WERI-Rb-1 (cell line): ENCODE measurements at regions not wholly inside any gene's neighbourhood (a gene's known extent, or its start where the extent isn't known, plus 50 kb on each side); places are given as distances from the start of the nearest gene placed in this dataset.

Experiments
- DNase-seq: peaks from one replicate; pipeline ENCODE4 v3.0.0-alpha.2; 2020
- H3K27ac ChIP-seq: fragments of 250-450 bp; sonication (Bioruptor Pico); 2 replicates; pipeline ENCODE4 v1.5.1; 2020; ENCODE audit warnings: mild to moderate bottlenecking, moderate library complexity
- H3K27me3 ChIP-seq: fragments of 250-450 bp; sonication (Bioruptor Pico); 2 replicates; pipeline ENCODE4 v1.5.1; 2021; ENCODE audit warnings: mild to moderate bottlenecking, low read depth, moderate library complexity; ENCODE audit not compliant: insufficient read depth, severe bottlenecking
- H3K36me3 ChIP-seq: fragments of 250-450 bp; sonication (Bioruptor Pico); 2 replicates; pipeline ENCODE4 v1.5.1; 2020; ENCODE audit warnings: mild to moderate bottlenecking, moderate library complexity
- H3K4me3 ChIP-seq: 2 replicates; pipeline ENCODE4 v1.5.1; 2011; ENCODE audit warnings: low read depth, mild to moderate bottlenecking, control low read depth, low read length
- H3K9me3 ChIP-seq: fragments of 250-450 bp; sonication (Bioruptor Pico); 2 replicates; pipeline ENCODE4 v1.5.1; 2021; ENCODE audit warnings: mild to moderate bottlenecking, moderate library complexity; ENCODE audit not compliant: severe bottlenecking
- CTCF ChIP-seq: IDR thresholded peaks from 2 replicates; pipeline ENCODE4 v1.5.1; 2011; ENCODE audit warnings: low read depth, mild to moderate bottlenecking, control low read depth, inconsistent platforms, low read length

- Histone ChIP-seq H3K4me3 (no peak overlapping the region), H3K27ac (no peak overlapping the region), H3K36me3 (no peaks in the 10 kb centered on the region), H3K27me3 (peaks cover 8% of the 10 kb centered on the region), H3K9me3 (peaks cover 6% of the 10 kb centered on the region)
- no peak for DNase-seq
- no peak for TF ChIP-seq CTCF
Observed at GRCh38 chr16:13829697-13830299, 90.2 kb upstream of the ERCC4 start.

- DNase-seq, result no peak
- Histone ChIP-seq H3K27ac (no peak overlapping the region), H3K9me3 (no peaks in the 10 kb centered on the region), H3K27me3 (peaks cover 13% of the 10 kb centered on the region), H3K4me3 (no peak overlapping the region), H3K36me3 (no peaks in the 10 kb centered on the region)
- TF ChIP-seq CTCF, result no peak
Observed at GRCh38 chr16:13833515-13833914, 86.4 kb upstream of the ERCC4 start.

- peaks cover 19% of the 10 kb centered on the region for H3K27me3 ChIP-seq
- H3K27ac ChIP-seq, result no peak overlapping the region
- no peak for DNase-seq
- H3K9me3 ChIP-seq, result no peaks in the 10 kb centered on the region
- TF ChIP-seq CTCF, result no peak
- no peaks in the 10 kb centered on the region for H3K36me3 ChIP-seq
- no peak overlapping the region for H3K4me3 ChIP-seq
Observed at GRCh38 chr16:13835387-13835786, 84.6 kb upstream of the ERCC4 start.

GRCh38 chr16:13835935-13836730 lies 83.8 kb upstream of the ERCC4 start:
- TF ChIP-seq CTCF, result no peak
- Histone ChIP-seq H3K27ac (no peak overlapping the region), H3K27me3 (peaks cover 22% of the 10 kb centered on the region), H3K36me3 (no peaks in the 10 kb centered on the region), H3K9me3 (no peaks in the 10 kb centered on the region), H3K4me3 (no peak overlapping the region)
- no peak for DNase-seq

- no peak for TF ChIP-seq CTCF
- Histone ChIP-seq H3K4me3 (no peak overlapping the region), H3K9me3 (no peaks in the 10 kb centered on the region), H3K27me3 (peaks cover 24% of the 10 kb centered on the region), H3K27ac (no peak overlapping the region), H3K36me3 (no peaks in the 10 kb centered on the region)
- DNase-seq, result no peak
Observed at GRCh38 chr16:13838401-13839190, 81.4 kb upstream of the ERCC4 start.
